SH-SY5Y (cell line): ENCODE measurements at regions not wholly inside any gene's neighbourhood (a gene's known extent, or its start where the extent isn't known, plus 50 kb on each side); places are given as distances from the start of the nearest gene placed in this dataset.

Source experiments
- GATA2 ChIP-seq: IDR thresholded peaks from 2 replicates; pipeline ENCODE4 v1.6.1; 2011; ENCODE audit warnings: mild to moderate bottlenecking, low read depth, low read length
- GATA3 ChIP-seq: IDR thresholded peaks from 2 replicates; pipeline ENCODE4 v1.6.1; 2011; ENCODE audit warnings: low read depth, mild to moderate bottlenecking, low read length, moderate library complexity

GRCh38 chr4:107439401-107439800, 280.6 kb downstream of the PAPSS1 start:
- TF ChIP-seq GATA3 (no peak), GATA2 (no peak)

DNA sequence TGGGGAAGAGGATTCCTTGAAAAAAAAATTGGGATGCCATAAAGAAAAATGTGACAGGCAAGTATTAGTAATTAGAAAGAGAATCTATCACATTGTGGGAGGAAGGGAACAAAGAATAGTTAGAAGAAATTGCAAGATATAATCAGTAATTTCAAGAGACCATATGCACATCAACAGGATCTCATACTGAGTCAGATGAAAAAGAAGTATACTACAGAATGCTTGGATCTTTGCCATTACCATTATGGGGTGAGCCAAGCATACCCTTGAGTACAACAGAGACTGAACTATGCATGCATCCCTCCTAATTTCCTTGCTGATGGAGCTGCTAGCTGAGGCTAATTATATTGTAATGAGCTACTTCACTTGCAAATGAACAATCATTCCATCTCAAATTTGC, 287.6 kb downstream of the PAPSS1 start:
- TF ChIP-seq GATA3: no peak
- TF ChIP-seq GATA2: no peak

DNA sequence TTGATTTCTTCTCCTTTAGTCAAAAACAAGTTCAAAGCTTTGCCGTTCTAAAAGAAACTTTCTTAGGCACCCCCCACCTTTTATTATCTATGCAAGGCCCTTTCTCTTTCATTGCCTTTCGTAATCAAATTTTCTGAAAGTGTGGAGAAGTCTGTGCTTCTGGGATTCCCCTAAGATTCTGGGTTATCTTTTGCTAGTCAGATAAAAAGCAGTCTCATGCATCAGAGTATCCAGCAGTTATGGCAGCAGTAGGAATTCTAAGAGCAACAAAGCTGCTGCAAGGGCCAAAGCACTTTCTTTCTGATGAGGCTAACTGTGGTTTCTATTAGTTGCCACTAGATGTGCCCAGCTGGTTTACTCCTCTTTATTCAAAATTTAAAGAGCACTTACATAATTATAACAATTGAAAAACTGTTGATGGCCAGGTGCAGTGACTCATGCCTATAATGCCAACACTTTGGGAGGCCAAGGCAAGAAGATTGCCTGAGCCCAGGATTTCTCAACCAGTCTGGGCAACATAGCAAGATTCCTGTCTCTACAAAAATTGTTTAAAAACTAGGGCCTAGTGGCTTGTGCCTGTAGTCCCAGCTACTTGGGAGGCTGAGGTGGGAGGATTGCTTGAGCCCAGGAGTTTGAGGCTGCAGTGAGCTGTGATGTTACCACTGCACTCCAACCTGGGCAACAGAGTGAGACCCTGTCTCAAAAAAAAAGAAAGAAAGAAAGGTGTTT, 296.2 kb downstream of the PAPSS1 start:
- TF ChIP-seq GATA2 (no peak), GATA3 (no peak)

GRCh38 chr4:107419052-107419451, 301.0 kb downstream of the PAPSS1 start:
- TF ChIP-seq GATA3: no peak

DNA sequence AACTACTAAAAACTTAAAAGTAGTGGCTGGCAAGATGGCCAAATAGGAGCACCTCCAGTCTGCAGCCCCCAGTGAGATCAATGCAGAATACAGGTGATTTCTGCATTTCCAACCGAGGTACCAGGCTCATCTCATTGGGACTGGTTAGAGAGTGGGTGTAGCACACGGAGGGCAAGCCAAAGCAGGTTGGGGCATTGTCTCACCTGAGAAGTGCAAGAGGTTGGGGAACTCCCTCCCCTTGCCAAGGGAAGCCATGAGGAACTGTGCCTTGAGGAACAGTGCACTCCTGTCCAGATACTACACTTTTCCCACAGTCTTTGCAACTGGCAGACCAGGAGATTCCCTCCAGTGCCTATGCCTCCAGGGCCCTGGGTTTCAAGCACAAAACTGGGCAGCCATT, 311.1 kb downstream of the PAPSS1 start:
- TF ChIP-seq GATA3 (no peak), GATA2 (no peak)

DNA sequence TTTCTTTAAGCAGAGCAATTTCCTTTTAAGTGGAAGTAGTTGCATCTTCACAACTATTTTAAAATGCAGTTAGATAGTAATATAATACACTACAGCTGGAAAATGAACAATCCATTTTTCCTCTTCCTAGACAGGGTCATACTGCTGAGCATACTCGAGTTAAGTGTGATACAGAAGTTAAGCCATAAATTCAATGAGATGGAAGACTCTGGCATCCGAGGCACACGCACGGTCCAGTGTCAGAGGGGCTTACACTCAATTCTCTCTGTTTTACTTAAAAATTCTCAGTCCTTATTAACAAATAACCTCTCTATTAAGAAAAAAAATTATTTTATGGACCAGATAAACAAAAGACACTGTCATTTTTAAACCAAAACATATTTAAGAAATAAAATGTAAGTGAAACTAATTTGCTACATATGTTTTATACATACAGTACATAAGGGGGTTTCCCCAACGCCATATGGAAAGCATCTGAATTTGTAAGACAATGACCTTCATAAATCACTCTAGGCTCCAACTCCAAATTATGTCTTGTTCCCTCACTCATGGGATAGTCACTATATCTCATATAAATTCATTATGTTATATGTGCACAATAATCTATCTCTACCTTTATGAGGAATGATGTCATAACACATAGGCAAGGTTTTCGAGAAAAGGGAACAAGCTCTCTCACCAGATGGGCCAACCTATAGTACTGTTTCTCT, 315.3 kb downstream of the PAPSS1 start:
- TF ChIP-seq GATA2: no peak
- TF ChIP-seq GATA3: no peak

DNA sequence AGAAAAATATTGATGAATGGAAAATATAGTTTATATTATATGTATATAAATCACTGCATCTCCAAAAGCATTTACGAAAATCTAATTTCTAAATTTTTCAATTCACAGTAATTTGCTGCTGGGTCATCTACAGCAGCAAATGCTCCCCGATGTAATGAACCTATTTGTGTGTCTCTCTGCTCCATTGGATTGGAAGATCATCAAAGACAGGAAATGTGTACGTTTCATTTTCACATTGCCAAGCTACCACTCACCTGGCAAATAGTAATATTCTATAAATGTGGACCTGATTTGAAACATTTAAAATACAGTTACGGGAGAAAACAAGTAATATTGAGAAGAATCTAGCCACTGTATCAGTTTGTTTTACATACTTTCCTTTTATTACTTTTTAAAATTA, 317.7 kb downstream of the PAPSS1 start:
- no peak for TF ChIP-seq GATA3
- no peak for TF ChIP-seq GATA2

DNA sequence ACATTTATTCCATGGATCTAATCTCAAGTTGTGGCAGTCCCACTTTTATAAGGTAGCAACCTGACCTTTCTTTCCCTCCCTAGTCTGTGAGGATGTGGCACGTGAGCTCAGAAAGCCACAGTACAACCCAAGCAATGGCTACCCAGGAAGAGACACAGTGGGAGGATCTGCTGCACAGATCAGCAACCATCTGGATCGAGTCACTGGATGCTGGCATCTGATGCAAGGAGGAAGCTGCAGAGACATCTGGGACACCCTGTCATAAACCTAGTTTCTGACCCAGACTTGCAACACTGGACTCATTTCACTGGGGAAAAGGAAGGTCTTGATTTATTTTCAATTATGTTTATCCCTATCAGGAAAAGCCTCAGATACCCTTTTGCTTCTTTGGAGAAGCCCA, 327.1 kb downstream of the PAPSS1 start:
- TF ChIP-seq GATA3: no peak
- TF ChIP-seq GATA2: no peak

DNA sequence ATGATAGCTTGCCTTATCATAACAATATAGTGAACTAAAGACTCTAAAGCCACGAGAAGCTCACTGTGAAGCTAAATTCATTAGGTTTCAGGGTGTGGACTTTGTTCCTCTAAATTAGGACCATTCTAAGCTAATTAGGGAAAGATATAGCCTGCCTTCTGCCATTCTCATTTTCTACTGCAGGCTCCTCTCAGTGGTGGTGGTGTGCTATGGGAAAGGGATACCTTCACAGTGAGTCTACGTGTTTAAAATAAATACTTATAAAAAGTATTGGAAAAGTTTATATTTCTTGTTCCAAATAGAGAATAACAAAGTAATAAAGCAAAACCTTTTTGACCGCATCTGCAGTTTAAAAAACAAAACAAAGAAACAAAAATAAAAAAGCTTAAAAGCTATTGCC, 327.7 kb downstream of the PAPSS1 start:
- TF ChIP-seq GATA3 (no peak), GATA2 (no peak)

DNA sequence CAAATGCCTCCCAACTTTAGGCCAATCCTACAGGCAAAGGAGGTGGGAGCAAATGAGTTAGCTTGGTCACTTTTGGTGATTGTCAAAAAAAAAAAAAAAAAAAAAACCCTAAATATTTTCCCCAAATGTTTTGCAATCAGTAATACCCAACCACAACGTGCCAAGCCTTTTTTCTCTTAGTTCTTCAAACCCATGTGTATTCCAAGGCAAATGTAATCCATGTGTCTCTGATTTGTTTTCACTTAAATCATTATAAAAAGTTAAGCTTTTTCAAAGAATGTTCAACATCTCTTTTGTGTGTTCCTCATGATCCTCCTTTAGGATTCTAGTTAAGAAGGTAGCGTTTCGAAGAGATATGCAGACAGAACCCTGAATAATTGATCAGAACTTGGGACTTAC, 328.4 kb downstream of the PAPSS1 start:
- TF ChIP-seq GATA2 (no peak), GATA3 (no peak)

GRCh38 chr4:107391009-107391629, 328.9 kb downstream of the PAPSS1 start:
- TF ChIP-seq GATA3 (no peak), GATA2 (no peak)

DNA sequence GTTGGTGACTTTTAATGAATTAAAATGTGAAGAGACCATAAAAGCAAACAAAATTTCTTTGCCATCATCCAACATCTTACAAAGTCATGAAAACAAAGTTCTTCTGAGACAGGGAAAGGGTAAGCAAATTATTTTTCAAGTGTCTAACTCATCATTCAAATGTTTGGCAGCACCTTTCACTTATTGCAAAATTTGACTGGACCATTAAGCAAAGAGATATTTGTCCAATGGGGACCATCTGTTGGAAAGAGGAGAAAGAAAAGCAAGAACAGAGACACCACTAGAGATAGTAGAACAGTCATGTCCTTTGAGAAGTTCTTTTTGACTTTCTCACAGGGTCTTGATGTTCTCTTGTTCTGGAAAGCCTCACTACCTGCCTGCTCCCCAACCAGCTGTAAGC, 330.1 kb downstream of the PAPSS1 start:
- TF ChIP-seq GATA2 (no peak), GATA3 (no peak)

- TF ChIP-seq GATA2 (no peak), GATA3 (no peak)
Observed at GRCh38 chr4:107388736-107389274, 331.2 kb downstream of the PAPSS1 start.

GRCh38 chr4:107380836-107381438, 339.1 kb downstream of the PAPSS1 start:
- TF ChIP-seq GATA2 (no peak), GATA3 (no peak)

DNA sequence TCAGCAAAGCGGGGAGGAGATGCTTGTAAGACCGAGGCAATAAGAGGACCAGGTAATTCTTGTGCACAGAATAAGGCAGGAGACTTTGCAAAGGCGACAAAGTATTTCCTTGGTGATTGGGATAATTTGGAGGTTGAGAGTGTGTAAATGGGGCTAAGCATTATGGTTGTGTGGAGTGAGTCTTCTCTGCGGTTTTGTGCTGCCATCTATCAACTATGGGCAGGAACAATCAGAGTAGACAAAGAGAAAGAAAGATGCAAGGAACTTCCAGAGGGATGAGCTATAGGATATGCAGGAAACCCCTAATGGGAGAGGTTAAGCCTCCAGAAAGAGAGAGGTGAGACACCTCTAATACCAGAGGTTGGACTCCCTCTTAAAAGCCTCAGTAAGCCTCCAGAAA, 339.8 kb downstream of the PAPSS1 start:
- TF ChIP-seq GATA3: no peak
- no peak for TF ChIP-seq GATA2

GRCh38 chr4:107379054-107379869, 340.8 kb downstream of the PAPSS1 start:
- no peak for TF ChIP-seq GATA2
- TF ChIP-seq GATA3: no peak
